ENCODE measurements at regions not wholly inside any gene's neighbourhood (a gene's known extent, or its start where the extent isn't known, plus 50 kb on each side); places are given as distances from the start of the nearest gene placed in this dataset.
A peak's percentile ranks its signal among the peaks of the same experiment; 100 is the strongest.

- intact Hi-C loops (cut with DNase I) = no loop called here
These were observed 215.8 kb upstream of the PFKP start for GRCh38 chr10:2851566-2851965.

DNA sequence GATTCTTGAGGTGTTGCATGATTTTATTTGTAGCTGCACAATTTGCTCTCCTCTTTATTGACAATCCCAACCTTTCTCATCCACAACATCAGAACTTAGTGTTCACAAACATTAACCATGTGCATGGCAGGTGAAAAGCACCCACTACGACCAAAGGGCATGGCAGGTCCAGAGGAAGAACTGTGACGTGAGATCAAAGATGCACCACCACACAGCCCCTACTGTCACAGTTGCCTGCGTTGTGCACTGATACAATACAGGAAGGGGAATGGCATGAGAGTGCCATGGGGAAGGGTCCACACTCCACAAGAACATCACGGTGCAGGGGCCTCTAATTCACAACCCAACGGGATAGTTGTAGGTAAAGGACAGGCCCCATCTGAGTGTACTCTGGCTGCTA lies 217.1 kb upstream of the PFKP start:
- intact Hi-C loops (cut with DNase I) = no loop called here
- ATAC-seq = no peak
- TF ChIP-seq, protein P1, sequence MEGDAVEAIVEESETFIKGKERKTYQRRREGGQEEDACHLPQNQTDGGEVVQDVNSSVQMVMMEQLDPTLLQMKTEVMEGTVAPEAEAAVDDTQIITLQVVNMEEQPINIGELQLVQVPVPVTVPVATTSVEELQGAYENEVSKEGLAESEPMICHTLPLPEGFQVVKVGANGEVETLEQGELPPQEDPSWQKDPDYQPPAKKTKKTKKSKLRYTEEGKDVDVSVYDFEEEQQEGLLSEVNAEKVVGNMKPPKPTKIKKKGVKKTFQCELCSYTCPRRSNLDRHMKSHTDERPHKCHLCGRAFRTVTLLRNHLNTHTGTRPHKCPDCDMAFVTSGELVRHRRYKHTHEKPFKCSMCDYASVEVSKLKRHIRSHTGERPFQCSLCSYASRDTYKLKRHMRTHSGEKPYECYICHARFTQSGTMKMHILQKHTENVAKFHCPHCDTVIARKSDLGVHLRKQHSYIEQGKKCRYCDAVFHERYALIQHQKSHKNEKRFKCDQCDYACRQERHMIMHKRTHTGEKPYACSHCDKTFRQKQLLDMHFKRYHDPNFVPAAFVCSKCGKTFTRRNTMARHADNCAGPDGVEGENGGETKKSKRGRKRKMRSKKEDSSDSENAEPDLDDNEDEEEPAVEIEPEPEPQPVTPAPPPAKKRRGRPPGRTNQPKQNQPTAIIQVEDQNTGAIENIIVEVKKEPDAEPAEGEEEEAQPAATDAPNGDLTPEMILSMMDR (IDR thresholded peaks at IDR 0.05) = no peak

More at GRCh38 chr10:2851566-2851965, 215.8 kb upstream of the PFKP start:
- no peaks in the 10 kb centered on the region for H3K36me3 ChIP-seq (ENCODE audit: insufficient read depth in 1 of 2, low read depth in 1 of 2)
- TF ChIP-seq, protein P1 (IDR thresholded peaks at IDR 0.05) = no peak
- peaks cover 0 to 4% (median 0%) of the 10 kb centered on the region in 3 donors for H3K27me3 ChIP-seq (ENCODE audit: insufficient read depth in 3 of 3, low read length in 2 of 3)
- DNase-seq (no peak), ATAC-seq (no peak)
- H3K4me3 ChIP-seq = no peak overlapping the region
- H3K9me3 ChIP-seq = no peaks in the 10 kb centered on the region
- no peak overlapping the region for H3K27ac ChIP-seq
- WGBS, 3 donors = 40 to 46% (median 42%) methylated on average over 3 of the region's 3 CpGs
- H3K4me1 ChIP-seq = no peaks in the 10 kb centered on the region

GRCh38 chr10:2844925-2845324 lies 222.4 kb upstream of the PFKP start:
- Histone ChIP-seq H3K4me3 (no peak overlapping the region), H3K4me1 (no peaks in the 10 kb centered on the region), H3K36me3 (ENCODE audit: insufficient read depth in 1 of 2, low read depth in 1 of 2) (no peaks in the 10 kb centered on the region), H3K27ac (no peak overlapping the region), H3K27me3 (ENCODE audit: insufficient read depth in 3 of 3, low read length in 2 of 3) (no peaks in the 10 kb centered on the region), H3K9me3 (no peaks in the 10 kb centered on the region)
- ATAC-seq (no peak), DNase-seq (no peak)
- WGBS, 3 donors = 69 to 74% (median 72%) methylated on average over 5 of the region's 5 CpGs
- TF ChIP-seq, protein P1 (IDR thresholded peaks at IDR 0.05) = no peak
- intact Hi-C loops (cut with DNase I) = no loop called here

More for the DNA sequence above, 217.1 kb upstream of the PFKP start:
- Histone ChIP-seq H3K27ac (no peak overlapping the region), H3K4me1 (no peaks in the 10 kb centered on the region), H3K36me3 (ENCODE audit: insufficient read depth in 1 of 2, low read depth in 1 of 2) (no peaks in the 10 kb centered on the region), H3K9me3 (no peaks in the 10 kb centered on the region), H3K27me3 (ENCODE audit: insufficient read depth in 3 of 3, low read length in 2 of 3) (peaks cover 0 to 4% (median 0%) of the 10 kb centered on the region in 3 donors), H3K4me3 (no peak overlapping the region)
- no peak for DNase-seq
- 92 to 93% (median 92%) methylated on average over 5 of the region's 5 CpGs for WGBS, 3 donors

DNA sequence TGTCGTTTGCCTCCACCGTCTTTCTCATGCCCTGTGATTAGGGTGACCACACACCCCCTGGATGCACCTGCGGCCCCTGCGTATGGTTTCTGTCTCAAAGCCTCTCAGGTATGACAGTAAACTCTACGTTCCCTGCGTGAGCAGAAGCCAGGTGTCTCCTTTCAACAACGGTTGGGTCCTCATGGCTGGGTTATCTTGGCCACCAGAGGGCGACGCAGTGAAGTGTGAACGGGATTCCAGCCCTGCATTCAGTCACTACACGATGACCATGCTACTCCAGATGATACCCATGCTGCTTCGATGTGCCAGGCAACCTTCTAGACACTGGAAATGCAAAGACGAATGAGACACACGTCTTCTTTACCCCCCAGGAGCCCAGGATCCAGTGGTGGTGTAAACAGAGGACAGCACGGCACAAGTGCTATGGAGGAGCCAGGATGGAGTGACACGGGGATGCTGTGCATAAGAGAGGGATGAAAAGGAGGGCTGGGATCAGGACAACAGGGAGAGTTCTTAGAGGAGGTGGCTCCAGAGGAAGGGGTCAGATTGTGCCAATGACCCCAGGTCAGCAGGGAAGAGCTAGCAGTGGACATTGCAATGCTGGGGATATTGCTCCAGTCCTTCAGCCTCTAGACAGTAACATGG lies 228.1 kb upstream of the PFKP start:
- Histone ChIP-seq H3K27ac (no peak overlapping the region), H3K9me3 (no peaks in the 10 kb centered on the region), H3K4me3 (no peak overlapping the region), H3K4me1 (no peaks in the 10 kb centered on the region), H3K27me3 (ENCODE audit: insufficient read depth in 3 of 3, low read length in 2 of 3) (no peaks in the 10 kb centered on the region), H3K36me3 (ENCODE audit: insufficient read depth in 1 of 2, low read depth in 1 of 2) (no peaks in the 10 kb centered on the region)
- DNase-seq (peak in 1 of 2 donors; percentile 30), ATAC-seq (no peak)
- TF ChIP-seq, protein P1 (IDR thresholded peaks at IDR 0.05) = peak; percentile 35
- 52 to 58% (median 54%) methylated on average over 16 of the region's 16 CpGs for WGBS, 3 donors
- intact Hi-C loops (cut with DNase I) = no loop called here

DNA sequence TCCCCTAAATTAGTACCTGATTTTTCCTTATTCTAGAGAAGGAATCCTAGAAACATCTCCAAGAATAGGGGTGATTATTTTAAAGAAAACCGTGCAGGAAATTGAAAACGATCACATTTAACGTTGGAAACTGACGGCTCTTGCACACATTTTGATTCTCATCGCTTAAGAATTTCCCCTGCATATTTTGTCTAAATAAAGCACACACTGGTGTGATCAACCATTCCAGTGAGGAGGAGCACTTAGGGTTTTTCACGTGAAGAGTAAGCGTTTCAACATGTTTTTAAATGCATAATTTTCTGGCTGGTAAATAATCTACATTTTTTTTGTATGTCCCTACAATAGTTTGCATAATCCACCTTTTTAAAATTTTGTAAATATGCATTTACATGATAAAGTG lies 229.7 kb upstream of the PFKP start:
- DNase-seq (no peak), ATAC-seq (no peak)
- intact Hi-C loops (cut with DNase I) = no loop called here
- no peak overlapping the region for H3K27ac ChIP-seq
- H3K27me3 ChIP-seq (ENCODE audit: insufficient read depth in 3 of 3, low read length in 2 of 3) = no peaks in the 10 kb centered on the region
- no peaks in the 10 kb centered on the region for H3K4me1 ChIP-seq
- H3K9me3 ChIP-seq = no peaks in the 10 kb centered on the region
- H3K4me3 ChIP-seq = no peak overlapping the region
- TF ChIP-seq, protein P1 (IDR thresholded peaks at IDR 0.05) = no peak
- 67 to 69% (median 69%) methylated on average over 7 of the region's 7 CpGs for WGBS, 3 donors
- no peaks in the 10 kb centered on the region for H3K36me3 ChIP-seq (ENCODE audit: insufficient read depth in 1 of 2, low read depth in 1 of 2)
